HG02759 (cell line): ENCODE measurements at regions not wholly inside any gene's neighbourhood (a gene's known extent, or its start where the extent isn't known, plus 50 kb on each side); places are given as distances from the start of the nearest gene placed in this dataset.

Experiments
- ATAC-seq: cut with Tn5 transposase; IDR thresholded peaks from one replicate; pipeline ENCODE4 v1.9.1; 2021; ENCODE audit warnings: mild to moderate bottlenecking, moderate library complexity; ENCODE audit not compliant: unreplicated experiment

- no peak for ATAC-seq
Observed at GRCh38 chr4:184879271-184879670, 53.5 kb upstream of the ACSL1 start.

DNA sequence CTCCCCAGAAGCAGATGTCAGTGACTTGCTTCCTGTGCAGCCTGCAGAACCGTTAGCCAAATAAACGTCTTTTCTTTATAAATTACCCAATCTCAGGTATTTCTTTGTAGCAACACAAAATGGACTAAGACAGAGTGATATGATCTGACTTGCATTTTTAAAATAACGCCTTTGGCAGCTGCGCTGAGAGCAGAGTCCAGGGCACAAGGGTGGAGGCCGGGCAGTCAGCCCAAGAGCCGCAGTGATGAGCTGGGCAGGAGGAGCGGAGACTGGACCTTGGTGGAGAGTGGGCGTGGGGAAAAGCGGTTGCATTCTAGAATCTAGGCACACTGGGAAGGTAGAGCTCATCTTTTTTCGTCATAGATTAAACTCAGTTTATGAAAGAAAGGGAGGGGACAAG lies 56.5 kb upstream of the ACSL1 start:
- no peak for ATAC-seq

- ATAC-seq = no peak
Observed at GRCh38 chr4:184883024-184883423, 57.3 kb upstream of the ACSL1 start.

GRCh38 chr4:184884883-184885282 lies 59.1 kb upstream of the ACSL1 start:
- ATAC-seq = no peak

DNA sequence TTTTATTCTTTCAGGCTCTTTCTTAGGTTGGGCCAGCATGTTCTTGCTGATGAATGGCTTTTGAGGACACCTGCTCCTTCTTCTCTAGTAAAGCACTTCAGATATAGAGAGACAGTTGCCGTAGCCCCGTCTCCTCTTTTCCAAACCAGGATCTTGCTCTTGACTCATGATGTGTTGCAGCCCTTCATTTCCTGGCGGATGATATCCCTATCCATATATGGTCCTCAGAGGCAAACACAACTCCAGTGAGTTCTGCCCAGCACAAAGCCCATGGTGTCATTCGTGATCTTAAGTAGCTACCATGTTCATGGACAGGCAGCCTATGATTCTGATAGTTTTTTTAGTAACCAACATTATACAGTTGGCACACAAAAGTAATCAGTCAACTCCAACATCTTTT lies 59.8 kb upstream of the ACSL1 start:
- ATAC-seq = no peak

DNA sequence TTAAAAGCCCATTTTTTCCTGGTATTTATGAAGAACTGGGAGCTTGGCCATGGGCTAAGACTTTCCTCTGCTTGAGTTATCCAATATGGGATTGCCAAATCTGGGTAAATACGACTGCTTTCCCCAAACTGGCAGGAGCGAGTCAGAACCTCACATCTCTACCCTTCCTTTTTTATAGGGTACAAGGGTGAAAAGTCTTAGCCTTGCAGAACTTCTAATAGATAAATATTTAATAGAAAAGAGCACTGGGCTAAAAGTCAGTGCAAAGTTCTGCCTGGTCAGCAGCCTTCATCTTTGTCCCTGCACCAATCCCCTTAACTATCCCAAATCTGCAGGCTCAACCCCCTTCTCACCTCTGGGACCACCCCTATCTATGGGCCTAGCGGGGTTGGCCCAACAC lies 61.6 kb upstream of the ACSL1 start:
- ATAC-seq = no peak

GRCh38 chr4:184887947-184888346 lies 62.2 kb upstream of the ACSL1 start:
- ATAC-seq = no peak

GRCh38 chr4:184889666-184890335 lies 64.0 kb upstream of the ACSL1 start:
- ATAC-seq = peak; percentile 60

DNA sequence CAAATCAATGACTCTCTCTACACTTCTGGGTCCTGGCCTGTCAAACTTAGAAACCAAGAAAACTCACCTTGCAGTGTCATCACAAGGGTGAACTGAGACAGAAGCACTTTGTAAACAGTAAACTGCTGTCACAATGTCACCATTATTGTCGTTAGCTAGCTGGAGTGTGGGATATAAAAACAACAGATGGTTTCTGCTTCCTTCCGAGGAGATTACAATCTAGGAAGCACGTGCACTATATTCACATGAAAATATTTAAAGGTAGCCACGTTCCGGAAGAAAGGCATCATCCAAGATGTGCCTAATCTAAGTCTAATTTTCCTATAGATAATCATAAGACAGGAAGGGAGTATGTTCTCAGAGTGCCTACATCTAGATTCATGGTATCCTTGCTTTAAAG lies 64.7 kb upstream of the ACSL1 start:
- no peak for ATAC-seq

DNA sequence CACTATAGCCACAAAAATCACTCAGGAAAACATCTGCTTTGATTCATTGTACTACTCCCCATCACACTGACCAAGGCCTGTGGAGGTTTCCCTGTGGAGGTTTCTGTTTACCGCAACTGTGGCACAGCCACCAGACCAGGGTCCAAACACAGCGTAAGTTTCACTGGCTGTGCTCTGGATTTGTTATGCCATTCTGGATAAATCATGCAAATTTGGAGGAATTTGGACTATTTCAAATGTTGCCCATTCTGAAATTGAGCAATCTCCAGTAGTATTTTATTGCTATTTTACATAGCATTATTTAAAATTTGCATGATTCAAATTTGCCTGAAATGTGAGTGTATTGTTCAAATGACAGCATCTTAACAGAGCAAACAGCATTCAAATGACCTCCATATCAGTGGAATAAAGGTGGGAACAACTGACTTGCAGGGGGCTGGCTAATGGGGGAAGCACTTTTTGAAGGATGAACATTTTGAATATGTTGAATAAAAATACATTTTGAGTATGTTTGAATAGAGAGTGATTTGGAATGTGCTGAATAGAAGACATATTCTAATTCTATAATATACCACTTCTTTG lies 66.1 kb upstream of the ACSL1 start:
- ATAC-seq = no peak

- no peak for ATAC-seq
Observed at GRCh38 chr4:184892999-184893398, 67.2 kb upstream of the ACSL1 start.

- ATAC-seq = no peak
Observed at GRCh38 chr4:184893801-184894571, 68.2 kb upstream of the ACSL1 start.

DNA sequence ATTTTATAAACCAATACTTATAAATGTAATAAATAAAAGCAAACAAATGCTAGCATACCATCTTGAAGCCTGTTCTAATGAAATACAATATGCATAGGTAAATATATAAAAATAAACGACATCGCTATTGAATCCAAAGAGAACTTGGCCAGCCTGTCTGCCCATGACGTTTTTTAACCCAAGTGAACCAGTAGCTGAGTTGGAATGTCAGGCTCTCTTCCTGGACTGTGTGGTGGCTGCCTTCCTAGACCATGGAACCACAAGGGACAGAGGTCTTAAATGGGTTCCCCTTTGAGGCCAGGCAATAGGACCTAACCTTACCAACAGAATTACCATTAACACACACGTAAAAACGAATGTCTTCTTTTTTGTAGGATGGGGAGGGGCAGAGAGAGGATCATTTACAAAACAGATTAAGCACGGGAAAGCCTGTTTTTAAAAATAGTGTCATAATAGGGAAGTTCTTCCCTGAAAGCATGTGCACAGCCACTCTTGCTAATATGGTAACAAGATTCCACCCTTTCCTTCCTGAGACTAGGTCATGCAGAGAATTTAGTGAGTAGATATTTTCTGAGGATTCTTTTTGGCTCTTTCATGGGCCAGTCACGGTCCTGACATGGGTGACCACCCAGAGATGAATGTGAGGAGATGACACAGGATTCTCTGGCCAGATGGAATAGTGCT lies 69.4 kb upstream of the ACSL1 start:
- ATAC-seq = no peak

GRCh38 chr4:184896868-184897715 lies 71.3 kb upstream of the ACSL1 start:
- ATAC-seq = peak; percentile 74

DNA sequence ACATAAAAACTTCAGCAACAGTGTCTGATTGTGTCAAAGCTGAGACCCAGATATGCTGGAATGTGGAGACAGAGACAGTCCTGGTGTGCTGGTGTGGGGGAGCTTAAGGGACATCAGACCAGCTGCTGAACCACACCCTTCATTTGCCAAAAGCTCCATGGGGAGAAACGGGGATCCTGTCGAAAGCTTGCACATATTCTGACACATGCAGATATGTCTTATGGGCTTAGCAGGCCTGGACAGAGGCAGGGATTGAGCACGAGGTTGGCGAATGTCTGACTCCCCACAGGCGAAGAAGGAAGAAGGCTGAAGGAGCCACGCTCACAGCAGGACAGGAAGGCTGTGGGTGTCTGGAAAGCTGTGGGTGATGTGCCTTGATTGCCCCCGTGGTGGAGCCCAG lies 72.1 kb upstream of the ACSL1 start:
- ATAC-seq = no peak

DNA sequence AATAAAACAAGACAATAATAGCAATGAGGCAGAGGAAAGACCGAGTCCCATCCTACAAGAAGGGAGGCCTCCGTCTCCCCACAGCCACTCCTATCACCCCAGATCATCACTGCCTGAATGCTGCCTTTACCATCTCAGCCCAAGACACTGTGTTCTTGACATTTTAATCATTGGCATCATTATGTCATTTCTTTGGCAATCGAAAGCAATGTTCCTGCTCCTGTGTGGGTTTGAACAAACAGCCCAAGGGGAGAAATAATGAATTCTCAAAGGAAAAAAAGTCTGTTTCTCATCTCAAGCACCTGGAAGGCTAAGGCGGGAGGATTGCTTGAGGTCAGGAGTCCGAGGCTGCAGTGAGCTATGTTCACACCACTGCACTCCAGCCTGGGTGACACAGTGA lies 73.0 kb upstream of the ACSL1 start:
- ATAC-seq = no peak

GRCh38 chr4:184899261-184900134 lies 73.7 kb upstream of the ACSL1 start:
- ATAC-seq = no peak

- no peak for ATAC-seq
Observed at GRCh38 chr4:184900184-184900583, 74.4 kb upstream of the ACSL1 start.

DNA sequence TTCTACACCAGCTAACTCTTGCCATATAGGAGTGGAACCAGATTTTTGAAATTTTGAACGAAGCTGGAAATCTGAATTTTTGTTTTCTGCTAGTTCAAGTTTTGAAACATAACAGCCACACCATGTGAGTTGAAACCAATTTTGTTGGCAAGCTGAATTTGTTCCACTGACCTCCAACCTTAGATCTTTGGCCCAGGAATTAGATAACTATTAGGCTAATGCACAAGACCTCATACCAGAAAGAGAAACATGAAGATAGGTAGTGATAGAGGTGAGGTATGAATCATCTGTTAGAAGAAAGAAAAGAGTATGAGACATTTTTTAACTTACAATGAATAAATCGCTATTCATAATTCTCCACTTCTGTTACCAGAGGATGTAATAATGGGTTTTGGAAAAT lies 76.8 kb upstream of the ACSL1 start:
- no peak for ATAC-seq
